ENCODE measurements at regions not wholly inside any gene's neighbourhood (a gene's known extent, or its start where the extent isn't known, plus 50 kb on each side); places are given as distances from the start of the nearest gene placed in this dataset.

DNA sequence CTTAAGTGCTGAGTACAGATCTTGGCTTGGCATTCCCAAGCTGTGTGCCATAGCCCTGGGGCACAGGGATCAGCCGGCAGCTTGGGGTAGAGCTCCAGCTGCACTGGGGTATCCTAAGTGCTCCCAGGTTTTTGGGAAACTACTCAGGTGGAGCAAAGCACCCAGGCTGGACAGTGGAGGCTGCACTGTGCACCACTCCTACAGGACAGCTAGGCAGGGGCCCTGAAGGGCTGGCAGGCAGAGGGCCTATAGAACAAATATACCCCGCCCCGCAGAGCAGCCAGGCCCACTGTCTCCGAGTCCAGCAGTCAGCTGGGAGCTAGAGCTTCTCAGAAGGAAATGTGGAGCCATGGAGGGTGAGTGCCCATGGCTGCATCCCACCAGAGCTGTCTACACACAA is 691.7 kb upstream of the ADGRL2 start:
- Histone ChIP-seq H3K27ac (ENCODE audit: insufficient read depth, low read depth, low read length, poor library complexity, severe bottlenecking) (no peak overlapping the region), H3K4me3 (ENCODE audit: insufficient read depth, low read depth, low read length) (no peak overlapping the region), H3K9me3 (ENCODE audit: control insufficient read depth, low read length) (no peaks in the 10 kb centered on the region), H3K27me3 (ENCODE audit: control insufficient read depth, insufficient read depth, low read length, poor library complexity, severe bottlenecking) (no peaks in the 10 kb centered on the region), H3K4me1 (ENCODE audit: control insufficient read depth, insufficient read depth, low read length) (no peaks in the 10 kb centered on the region), H3K36me3 (ENCODE audit: control insufficient read depth, insufficient read depth, low read length) (no peaks in the 10 kb centered on the region)
- WGBS, 2 experiments, result 97 to 98% methylated on average over 4 of the region's 4 CpGs

DNA sequence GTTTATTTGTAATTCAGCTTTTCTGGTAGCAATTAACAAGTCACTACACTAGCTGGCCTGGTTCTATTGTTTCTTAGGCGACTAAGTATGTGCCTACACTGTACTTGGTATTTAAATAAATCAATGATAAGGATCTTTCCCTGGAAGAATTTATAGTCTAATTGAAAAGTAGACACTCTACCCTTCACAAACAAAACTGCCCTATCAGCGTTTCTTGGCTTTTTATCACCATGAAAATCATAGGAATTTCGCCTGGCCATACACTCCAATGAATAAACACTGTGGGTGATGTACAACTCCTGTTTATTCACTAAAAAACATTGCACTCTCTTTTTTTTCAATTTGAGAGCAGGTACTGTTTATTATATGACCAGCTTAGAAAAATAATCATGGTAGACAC is 702.9 kb upstream of the ADGRL2 start:
- H3K27me3 ChIP-seq (ENCODE audit: control insufficient read depth, insufficient read depth, low read length, poor library complexity, severe bottlenecking), result no peaks in the 10 kb centered on the region
- no peaks in the 10 kb centered on the region for H3K36me3 ChIP-seq (ENCODE audit: control insufficient read depth, insufficient read depth, low read length)
- no peak overlapping the region for H3K4me3 ChIP-seq (ENCODE audit: insufficient read depth, low read depth, low read length)
- H3K9me3 ChIP-seq (ENCODE audit: control insufficient read depth, low read length), result no peaks in the 10 kb centered on the region
- WGBS, 2 experiments, result 95 to 100% methylated on average over 2 to 3 of the region's 3 CpGs
- no peak overlapping the region for H3K27ac ChIP-seq (ENCODE audit: insufficient read depth, low read depth, low read length, poor library complexity, severe bottlenecking)
- no peaks in the 10 kb centered on the region for H3K4me1 ChIP-seq (ENCODE audit: control insufficient read depth, insufficient read depth, low read length)

DNA sequence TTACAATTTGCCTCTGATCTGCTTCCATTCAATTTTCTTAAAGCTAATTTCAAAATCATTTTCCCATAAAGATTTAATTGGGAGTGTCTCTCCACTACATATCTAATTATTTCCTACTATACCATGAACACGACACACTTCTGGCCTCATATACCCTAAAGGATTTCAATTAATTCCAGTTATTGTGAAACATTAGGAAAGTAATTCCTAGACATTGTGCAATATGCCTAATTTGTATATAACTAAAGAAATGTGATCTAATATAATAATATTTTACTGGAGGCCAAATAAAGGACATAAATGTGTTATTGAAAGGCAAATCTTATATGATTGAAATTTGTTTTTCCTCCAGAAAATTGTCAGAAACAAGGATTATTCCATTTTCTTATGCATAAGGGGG is 727.2 kb upstream of the ADGRL2 start:
- Histone ChIP-seq H3K9me3 (ENCODE audit: control insufficient read depth, low read length) (no peaks in the 10 kb centered on the region), H3K27me3 (ENCODE audit: control insufficient read depth, insufficient read depth, low read length, poor library complexity, severe bottlenecking) (no peaks in the 10 kb centered on the region), H3K4me3 (ENCODE audit: insufficient read depth, low read depth, low read length) (no peak overlapping the region), H3K4me1 (ENCODE audit: control insufficient read depth, insufficient read depth, low read length) (no peaks in the 10 kb centered on the region), H3K36me3 (ENCODE audit: control insufficient read depth, insufficient read depth, low read length) (no peaks in the 10 kb centered on the region), H3K27ac (ENCODE audit: insufficient read depth, low read depth, low read length, poor library complexity, severe bottlenecking) (no peak overlapping the region)
- WGBS, 2 experiments, result 83% methylated on average over 1 of the region's 1 CpG; no CpG with 5 or more reads in 1 of the 2 experiments

DNA sequence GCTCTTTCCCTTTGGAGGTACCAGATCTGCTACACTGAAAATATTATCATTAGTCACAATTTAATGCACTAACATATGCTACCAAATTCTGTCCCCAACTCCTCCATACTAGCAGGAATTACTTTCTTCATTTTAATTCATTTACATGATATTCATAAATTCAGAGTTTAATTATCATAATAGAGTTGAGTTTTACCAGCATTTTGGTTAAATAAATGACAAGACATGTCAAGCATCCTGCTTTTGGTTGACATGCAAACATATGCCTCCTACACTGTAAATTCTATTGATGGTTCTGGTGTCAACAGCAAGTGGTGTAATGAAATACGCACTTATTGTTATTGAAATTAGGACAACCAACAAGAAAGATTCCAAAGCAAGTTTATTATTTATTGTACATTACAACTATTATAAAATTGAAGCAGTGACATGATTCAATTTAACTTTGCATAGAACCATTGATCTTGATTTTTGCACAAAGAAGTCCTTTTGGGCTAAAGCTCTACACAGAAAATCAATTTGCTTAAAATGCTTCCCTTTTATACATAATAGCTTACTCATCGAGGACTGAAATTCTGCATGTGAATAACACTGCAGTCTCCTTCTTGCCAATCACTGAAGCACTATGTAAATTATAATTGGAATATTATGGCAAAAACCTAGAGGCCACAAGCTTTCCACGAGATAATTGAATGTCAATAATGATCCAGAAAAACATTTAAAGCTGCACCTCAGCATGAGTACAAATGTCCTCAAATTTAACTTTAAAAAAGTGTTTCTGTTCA is 728.6 kb upstream of the ADGRL2 start:
- Histone ChIP-seq H3K4me1 (ENCODE audit: control insufficient read depth, insufficient read depth, low read length) (no peaks in the 10 kb centered on the region), H3K27ac (ENCODE audit: insufficient read depth, low read depth, low read length, poor library complexity, severe bottlenecking) (no peak overlapping the region), H3K36me3 (ENCODE audit: control insufficient read depth, insufficient read depth, low read length) (no peaks in the 10 kb centered on the region), H3K27me3 (ENCODE audit: control insufficient read depth, insufficient read depth, low read length, poor library complexity, severe bottlenecking) (no peaks in the 10 kb centered on the region), H3K9me3 (ENCODE audit: control insufficient read depth, low read length) (no peaks in the 10 kb centered on the region), H3K4me3 (ENCODE audit: insufficient read depth, low read depth, low read length) (no peak overlapping the region)
- WGBS, 2 experiments, result 85 to 93% methylated on average over 2 to 3 of the region's 3 CpGs

DNA sequence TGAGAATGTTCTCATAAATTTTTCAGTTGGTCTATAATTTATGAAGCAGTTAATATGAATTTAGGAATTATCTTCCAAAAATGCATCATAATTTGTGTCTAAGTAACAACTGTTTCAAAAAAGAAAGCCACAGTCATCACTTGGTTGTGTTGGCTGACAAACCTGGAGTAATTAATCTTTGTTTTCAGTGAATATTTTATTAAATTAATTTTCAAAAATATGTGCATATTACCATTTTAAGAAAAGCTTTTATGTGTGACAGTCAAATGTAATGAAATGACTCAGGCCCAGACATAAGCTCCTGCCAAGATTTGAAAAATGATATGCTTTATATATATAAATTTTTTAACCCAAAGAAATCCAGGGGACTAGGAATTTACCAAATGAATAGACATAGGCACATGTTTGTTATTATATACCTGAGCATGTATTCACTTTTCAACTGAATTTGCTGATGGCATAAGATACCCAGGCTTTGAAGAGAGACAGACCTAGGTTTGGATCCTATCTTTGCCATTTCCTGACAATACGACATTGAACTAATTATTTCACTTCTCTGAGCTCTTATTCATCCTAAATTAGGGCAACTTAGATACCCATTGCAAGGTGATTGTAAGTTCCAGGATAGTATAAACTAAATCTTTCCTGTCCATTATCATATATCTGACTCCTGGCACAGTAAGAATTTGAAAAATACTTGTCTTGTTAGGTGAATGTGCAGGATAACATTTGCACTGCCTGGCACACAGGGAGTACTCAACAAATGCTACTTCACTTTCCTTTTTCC is 729.5 kb upstream of the ADGRL2 start:
- no peak overlapping the region for H3K27ac ChIP-seq (ENCODE audit: insufficient read depth, low read depth, low read length, poor library complexity, severe bottlenecking)

DNA sequence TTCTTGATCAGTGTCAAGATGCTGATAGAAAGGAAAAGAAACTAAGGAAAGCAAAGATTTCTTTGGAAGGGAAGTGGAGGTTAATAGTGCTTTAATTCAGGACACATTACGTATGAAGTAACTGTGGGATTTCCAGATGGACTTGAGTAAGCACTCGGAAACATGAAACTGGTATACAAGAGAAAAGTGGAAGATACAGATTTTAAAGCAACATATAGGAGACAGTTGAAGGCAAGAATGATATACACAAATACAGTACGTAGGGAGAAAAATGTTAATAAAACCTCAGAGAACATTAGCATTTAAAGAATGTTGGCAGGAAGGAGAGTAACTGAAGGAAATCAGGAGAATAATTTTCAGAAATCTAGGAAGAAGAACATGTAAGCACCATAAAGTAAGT is 730.9 kb upstream of the ADGRL2 start:
- Histone ChIP-seq H3K4me3 (ENCODE audit: insufficient read depth, low read depth, low read length) (no peak overlapping the region), H3K27ac (ENCODE audit: insufficient read depth, low read depth, low read length, poor library complexity, severe bottlenecking) (no peak overlapping the region), H3K27me3 (ENCODE audit: control insufficient read depth, insufficient read depth, low read length, poor library complexity, severe bottlenecking) (no peaks in the 10 kb centered on the region), H3K36me3 (ENCODE audit: control insufficient read depth, insufficient read depth, low read length) (no peaks in the 10 kb centered on the region), H3K4me1 (ENCODE audit: control insufficient read depth, insufficient read depth, low read length) (no peaks in the 10 kb centered on the region), H3K9me3 (ENCODE audit: control insufficient read depth, low read length) (no peaks in the 10 kb centered on the region)
- WGBS, 2 experiments, result 96 to 98% methylated on average over 3 of the region's 3 CpGs

More for the DNA sequence above, 729.5 kb upstream of the ADGRL2 start:
- H3K4me1 ChIP-seq (ENCODE audit: control insufficient read depth, insufficient read depth, low read length), result no peaks in the 10 kb centered on the region
- 90 to 100% methylated on average over 1 of the region's 1 CpG for WGBS, 2 experiments
- no peaks in the 10 kb centered on the region for H3K27me3 ChIP-seq (ENCODE audit: control insufficient read depth, insufficient read depth, low read length, poor library complexity, severe bottlenecking)
- H3K4me3 ChIP-seq (ENCODE audit: insufficient read depth, low read depth, low read length), result no peak overlapping the region
- H3K36me3 ChIP-seq (ENCODE audit: control insufficient read depth, insufficient read depth, low read length), result no peaks in the 10 kb centered on the region
- H3K9me3 ChIP-seq (ENCODE audit: control insufficient read depth, low read length), result no peaks in the 10 kb centered on the region

DNA sequence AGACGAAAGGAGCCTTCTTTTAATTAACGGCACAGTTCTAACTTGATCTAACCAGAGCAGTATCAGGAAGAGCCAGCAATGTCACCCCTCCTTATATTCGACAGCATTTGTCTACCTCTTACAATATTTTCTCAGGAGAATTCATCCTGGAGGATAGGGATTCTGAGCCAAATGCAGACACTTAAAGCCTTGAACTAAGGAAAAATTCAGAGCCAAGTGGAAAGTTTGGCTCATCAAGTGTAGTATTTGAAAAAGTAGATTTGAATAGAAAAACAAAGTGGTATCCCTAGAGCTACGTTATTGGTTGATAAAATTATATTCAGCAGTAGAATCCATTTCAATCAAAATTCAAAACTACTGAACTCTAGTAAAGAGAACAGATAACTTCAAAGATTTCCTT is 732.0 kb upstream of the ADGRL2 start:
- Histone ChIP-seq H3K27ac (ENCODE audit: insufficient read depth, low read depth, low read length, poor library complexity, severe bottlenecking) (no peak overlapping the region), H3K9me3 (ENCODE audit: control insufficient read depth, low read length) (no peaks in the 10 kb centered on the region), H3K36me3 (ENCODE audit: control insufficient read depth, insufficient read depth, low read length) (no peaks in the 10 kb centered on the region), H3K27me3 (ENCODE audit: control insufficient read depth, insufficient read depth, low read length, poor library complexity, severe bottlenecking) (no peaks in the 10 kb centered on the region), H3K4me3 (ENCODE audit: insufficient read depth, low read depth, low read length) (no peak overlapping the region), H3K4me1 (ENCODE audit: control insufficient read depth, insufficient read depth, low read length) (no peaks in the 10 kb centered on the region)
- WGBS, 2 experiments, result 90 to 96% methylated on average over 3 of the region's 4 CpGs

DNA sequence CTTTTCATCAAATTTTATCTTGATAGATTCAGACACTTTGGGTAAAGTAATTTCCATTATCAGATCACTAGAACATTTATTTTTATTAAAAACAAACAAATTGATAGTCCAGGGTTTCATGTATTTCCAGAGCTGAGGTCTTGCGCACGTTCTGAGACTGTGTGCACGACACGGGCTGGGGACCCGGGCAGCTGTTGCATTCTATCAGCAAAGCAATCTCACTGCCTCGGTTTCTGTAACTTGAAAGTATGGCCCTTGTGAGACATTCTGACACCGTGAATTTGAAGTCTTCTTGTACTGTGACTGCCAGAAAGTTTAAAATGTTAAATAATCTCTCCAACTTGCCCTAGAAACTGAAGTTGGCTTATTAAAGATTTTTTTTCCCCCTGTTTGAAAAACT is 746.9 kb upstream of the ADGRL2 start:
- no peaks in the 10 kb centered on the region for H3K27me3 ChIP-seq (ENCODE audit: control insufficient read depth, insufficient read depth, low read length, poor library complexity, severe bottlenecking)
- no peak overlapping the region for H3K4me3 ChIP-seq (ENCODE audit: insufficient read depth, low read depth, low read length)
- 81 to 82% methylated on average over 7 of the region's 7 CpGs for WGBS, 2 experiments
- H3K4me1 ChIP-seq (ENCODE audit: control insufficient read depth, insufficient read depth, low read length), result no peaks in the 10 kb centered on the region
- no peak overlapping the region for H3K27ac ChIP-seq (ENCODE audit: insufficient read depth, low read depth, low read length, poor library complexity, severe bottlenecking)
- no peaks in the 10 kb centered on the region for H3K9me3 ChIP-seq (ENCODE audit: control insufficient read depth, low read length)
- no peaks in the 10 kb centered on the region for H3K36me3 ChIP-seq (ENCODE audit: control insufficient read depth, insufficient read depth, low read length)

DNA sequence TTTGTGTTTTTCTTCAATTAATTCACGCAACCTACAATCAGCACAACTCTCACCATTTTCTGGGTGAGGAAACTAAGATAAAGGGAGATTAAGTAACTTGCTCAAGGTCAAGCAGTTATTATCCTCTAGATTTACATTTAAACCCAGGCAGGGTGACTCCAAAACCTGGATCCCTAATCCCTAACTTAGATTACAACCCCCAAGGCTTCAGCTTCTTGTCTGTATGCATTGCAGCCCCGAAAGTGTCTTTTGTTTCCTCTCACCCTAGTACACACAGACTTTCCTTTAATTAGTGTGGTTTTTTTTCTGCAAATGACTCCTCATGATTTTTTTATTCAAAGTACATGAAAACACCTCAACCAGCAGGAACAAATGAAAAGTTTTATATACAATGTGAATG is 748.6 kb upstream of the ADGRL2 start:
- Histone ChIP-seq H3K36me3 (ENCODE audit: control insufficient read depth, insufficient read depth, low read length) (no peaks in the 10 kb centered on the region), H3K4me3 (ENCODE audit: insufficient read depth, low read depth, low read length) (no peak overlapping the region), H3K9me3 (ENCODE audit: control insufficient read depth, low read length) (no peaks in the 10 kb centered on the region), H3K27ac (ENCODE audit: insufficient read depth, low read depth, low read length, poor library complexity, severe bottlenecking) (no peak overlapping the region), H3K27me3 (ENCODE audit: control insufficient read depth, insufficient read depth, low read length, poor library complexity, severe bottlenecking) (no peaks in the 10 kb centered on the region), H3K4me1 (ENCODE audit: control insufficient read depth, insufficient read depth, low read length) (no peaks in the 10 kb centered on the region)
- whole genome bisulfite sequencing, 2 experiments, result 73 to 80% methylated on average over 1 of the region's 2 CpGs

DNA sequence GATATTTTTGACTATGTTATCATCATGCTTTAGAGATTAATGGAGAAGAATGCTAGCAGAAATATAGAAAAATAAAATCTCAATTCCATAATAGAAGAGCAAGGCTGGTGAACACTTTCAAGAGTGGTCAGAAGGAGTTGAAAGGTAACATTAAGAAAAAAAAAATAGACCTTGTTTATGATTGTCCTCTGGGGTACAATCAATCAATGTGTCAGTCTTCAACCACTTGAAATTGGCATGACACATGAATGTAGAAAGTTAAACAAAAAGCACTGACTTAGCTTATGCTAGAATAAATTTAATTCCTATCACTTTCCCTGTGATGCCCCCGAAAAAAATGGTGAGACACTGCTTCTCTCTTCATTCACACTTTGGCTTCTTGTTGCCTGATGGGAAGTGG is 750.3 kb upstream of the ADGRL2 start:
- H3K27ac ChIP-seq (ENCODE audit: insufficient read depth, low read depth, low read length, poor library complexity, severe bottlenecking), result no peak overlapping the region
- no peaks in the 10 kb centered on the region for H3K9me3 ChIP-seq (ENCODE audit: control insufficient read depth, low read length)
- H3K27me3 ChIP-seq (ENCODE audit: control insufficient read depth, insufficient read depth, low read length, poor library complexity, severe bottlenecking), result no peaks in the 10 kb centered on the region
- 89 to 100% methylated on average over 1 of the region's 1 CpG for WGBS, 2 experiments
- no peak overlapping the region for H3K4me3 ChIP-seq (ENCODE audit: insufficient read depth, low read depth, low read length)
- H3K4me1 ChIP-seq (ENCODE audit: control insufficient read depth, insufficient read depth, low read length), result no peaks in the 10 kb centered on the region
- no peaks in the 10 kb centered on the region for H3K36me3 ChIP-seq (ENCODE audit: control insufficient read depth, insufficient read depth, low read length)
